ENCODE measurements at regions not wholly inside any gene's neighbourhood (a gene's known extent, or its start where the extent isn't known, plus 50 kb on each side); places are given as distances from the start of the nearest gene placed in this dataset.

GRCh38 chr10:76779796-76780301 lies 857.8 kb downstream of the KCNMA1 start:
- Histone ChIP-seq H3K27ac (ENCODE audit: insufficient read depth, low read length) (no peak overlapping the region), H3K9ac (ENCODE audit: insufficient read depth, low read length) (no peak overlapping the region), H3K4me2 (ENCODE audit: extremely low read depth, insufficient read depth, low read length) (no peak overlapping the region), H3K36me3 (ENCODE audit: control insufficient read depth, insufficient read depth, low read length) (no peaks in the 10 kb centered on the region), H3K79me2 (ENCODE audit: control insufficient read depth, insufficient read depth, low read length) (no peaks in the 10 kb centered on the region), H4K20me1 (ENCODE audit: control insufficient read depth, extremely low read depth, insufficient read depth, low read length) (no peaks in the 10 kb centered on the region), H2AFZ (ENCODE audit: low read length) (no peak overlapping the region), H3K4me3 (replicated peaks in 1 of 4; ENCODE audit: control extremely low read depth in 1 of 4, insufficient read depth in 1 of 4, low read depth in 3 of 4, low read length in 4 of 4) (no peak overlapping the region), H3K27me3 (ENCODE audit: control insufficient read depth, insufficient read depth, low read length) (peaks cover 6% of the 10 kb centered on the region), H3K4me1 (ENCODE audit: control insufficient read depth, extremely low read depth, insufficient read depth, low read length) (no peaks in the 10 kb centered on the region), H3K9me3 (ENCODE audit: control insufficient read depth, insufficient read depth, low read depth, low read length) (no peaks in the 10 kb centered on the region)
- TF ChIP-seq EZH2 (IDR thresholded peaks at IDR 0.05; ENCODE audit: low read length, missing control alignments), result no peak
- no peak for TF ChIP-seq CTCF (conservative IDR thresholded peaks at IDR 0.05 in 1 of 2, IDR thresholded peaks at IDR 0.05 in 1 of 2; ENCODE audit: low read depth in 1 of 2, low read length in 2 of 2)
- no peak for DNase-seq (ENCODE audit: low read depth in 2 of 2)

- H3K4me1 ChIP-seq (ENCODE audit: control insufficient read depth, extremely low read depth, insufficient read depth, low read length), result no peaks in the 10 kb centered on the region
- no peak for TF ChIP-seq EZH2 (IDR thresholded peaks at IDR 0.05; ENCODE audit: low read length, missing control alignments)
- peak; percentile 11 to 20 for TF ChIP-seq CTCF (conservative IDR thresholded peaks at IDR 0.05 in 1 of 2, IDR thresholded peaks at IDR 0.05 in 1 of 2; ENCODE audit: low read depth in 1 of 2, low read length in 2 of 2)
- no peak overlapping the region for H3K9ac ChIP-seq (ENCODE audit: insufficient read depth, low read length)
- DNase-seq (ENCODE audit: low read depth in 2 of 2), result peak; percentile 11 to 85
- H3K27me3 ChIP-seq (ENCODE audit: control insufficient read depth, insufficient read depth, low read length), result peaks cover 6% of the 10 kb centered on the region
- H3K79me2 ChIP-seq (ENCODE audit: control insufficient read depth, insufficient read depth, low read length), result no peaks in the 10 kb centered on the region
- no peaks in the 10 kb centered on the region for H3K36me3 ChIP-seq (ENCODE audit: control insufficient read depth, insufficient read depth, low read length)
- no peak overlapping the region for H3K27ac ChIP-seq (ENCODE audit: insufficient read depth, low read length)
- H4K20me1 ChIP-seq (ENCODE audit: control insufficient read depth, extremely low read depth, insufficient read depth, low read length), result no peaks in the 10 kb centered on the region
- no peak overlapping the region for H3K4me2 ChIP-seq (ENCODE audit: extremely low read depth, insufficient read depth, low read length)
- no peak overlapping the region for H2AFZ ChIP-seq (ENCODE audit: low read length)
- H3K4me3 ChIP-seq (replicated peaks in 1 of 4; ENCODE audit: control extremely low read depth in 1 of 4, insufficient read depth in 1 of 4, low read depth in 3 of 4, low read length in 4 of 4), result no peak overlapping the region
- H3K9me3 ChIP-seq (ENCODE audit: control insufficient read depth, insufficient read depth, low read depth, low read length), result no peaks in the 10 kb centered on the region
Measured at GRCh38 chr10:76778914-76779795, 858.5 kb downstream of the KCNMA1 start.

GRCh38 chr10:76774987-76775603 lies 862.5 kb downstream of the KCNMA1 start:
- Histone ChIP-seq H3K36me3 (ENCODE audit: control insufficient read depth, insufficient read depth, low read length) (no peaks in the 10 kb centered on the region), H3K4me1 (ENCODE audit: control insufficient read depth, extremely low read depth, insufficient read depth, low read length) (no peaks in the 10 kb centered on the region), H2AFZ (ENCODE audit: low read length) (no peak overlapping the region), H3K27ac (ENCODE audit: insufficient read depth, low read length) (no peak overlapping the region), H3K27me3 (ENCODE audit: control insufficient read depth, insufficient read depth, low read length) (peaks cover 6% of the 10 kb centered on the region), H3K9ac (ENCODE audit: insufficient read depth, low read length) (no peak overlapping the region), H4K20me1 (ENCODE audit: control insufficient read depth, extremely low read depth, insufficient read depth, low read length) (no peaks in the 10 kb centered on the region), H3K79me2 (ENCODE audit: control insufficient read depth, insufficient read depth, low read length) (no peaks in the 10 kb centered on the region), H3K9me3 (ENCODE audit: control insufficient read depth, insufficient read depth, low read depth, low read length) (no peaks in the 10 kb centered on the region), H3K4me3 (replicated peaks in 1 of 4; ENCODE audit: control extremely low read depth in 1 of 4, insufficient read depth in 1 of 4, low read depth in 3 of 4, low read length in 4 of 4) (no peak overlapping the region), H3K4me2 (ENCODE audit: extremely low read depth, insufficient read depth, low read length) (no peak overlapping the region)
- TF ChIP-seq CTCF (conservative IDR thresholded peaks at IDR 0.05 in 1 of 2, IDR thresholded peaks at IDR 0.05 in 1 of 2; ENCODE audit: low read depth in 1 of 2, low read length in 2 of 2), result no peak
- no peak for TF ChIP-seq EZH2 (IDR thresholded peaks at IDR 0.05; ENCODE audit: low read length, missing control alignments)
- DNase-seq (ENCODE audit: low read depth in 2 of 2), result no peak
